ENCODE measurements at regions not wholly inside any gene's neighbourhood (a gene's known extent, or its start where the extent isn't known, plus 50 kb on each side); places are given as distances from the start of the nearest gene placed in this dataset.

GRCh38 chr16:16782153-16782552 is 403.2 kb downstream of the NPIPA7 start:
- TF ChIP-seq EZH2phosphoT487 (IDR thresholded peaks at IDR 0.05; ENCODE audit: insufficient read depth, low read depth) = no peak
- TF ChIP-seq EZH2 (IDR thresholded peaks at IDR 0.05; ENCODE audit: insufficient read depth, poor library complexity, severe bottlenecking) = no peak
